DLD1 (cell line): ENCODE measurements at regions not wholly inside any gene's neighbourhood (a gene's known extent, or its start where the extent isn't known, plus 50 kb on each side); places are given as distances from the start of the nearest gene placed in this dataset.
"Not testable (repeated sequence)": the region's sequence is repeated elsewhere in the genome, so short reads cannot be mapped to it uniquely, and the experiment has no call there.

Experiments
- in situ Hi-C: cut with HindIII; loops from 2 replicates; pipeline ENCODE4 v1.10.0; 2017; ENCODE audit warnings: low sequenced_read_pairs

GRCh38 chr14:87734577-87735360 lies 258.2 kb downstream of the GALC start:
- in situ Hi-C loops: not testable (repeated sequence)

- in situ Hi-C loops: not testable (repeated sequence)
These were observed 259.9 kb downstream of the GALC start for GRCh38 chr14:87733115-87733514.

- in situ Hi-C loops: no loop called here
These were observed 260.4 kb downstream of the GALC start for GRCh38 chr14:87732562-87732961.

GRCh38 chr14:87725318-87725717 lies 267.7 kb downstream of the GALC start:
- in situ Hi-C loops: no loop called here

GRCh38 chr14:87712396-87713090 lies 280.4 kb downstream of the GALC start:
- in situ Hi-C loops: no loop called here

GRCh38 chr14:87705439-87705896 lies 287.5 kb downstream of the GALC start:
- in situ Hi-C loops: no loop called here

GRCh38 chr14:87698481-87698880 lies 294.5 kb downstream of the GALC start:
- in situ Hi-C loops: no loop called here

GRCh38 chr14:87696485-87696884 lies 296.5 kb downstream of the GALC start:
- in situ Hi-C loops: no loop called here

- in situ Hi-C loops: no loop called here
These were observed 301.7 kb downstream of the GALC start for GRCh38 chr14:87691042-87691881.

GRCh38 chr14:87690076-87690613 lies 302.8 kb downstream of the GALC start:
- in situ Hi-C loops: no loop called here

- in situ Hi-C loops: loop anchor here (5.0 kb wide), 1 partner anchor 69 kb away; no protein-coding TSS in a partner anchor
These were observed 304.5 kb downstream of the GALC start for GRCh38 chr14:87688524-87688923.

GRCh38 chr14:87687420-87687819 lies 305.6 kb downstream of the GALC start:
- in situ Hi-C loops: loop anchor here (5.0 kb wide), 1 partner anchor 70 kb away; no protein-coding TSS in a partner anchor

- in situ Hi-C loops: loop anchor here (5.0 kb wide), 1 partner anchor 71 kb away; no protein-coding TSS in a partner anchor
These were observed 306.2 kb downstream of the GALC start for GRCh38 chr14:87686746-87687145.

- in situ Hi-C loops: no loop called here
These were observed 313.1 kb downstream of the GALC start for GRCh38 chr14:87679866-87680265.

GRCh38 chr14:87678624-87679023 lies 314.4 kb downstream of the GALC start:
- in situ Hi-C loops: no loop called here

GRCh38 chr14:87676814-87677437 lies 316.1 kb downstream of the GALC start:
- in situ Hi-C loops: no loop called here

GRCh38 chr14:87667659-87668058 lies 325.3 kb downstream of the GALC start:
- in situ Hi-C loops: no loop called here

- in situ Hi-C loops: no loop called here
These were observed 336.7 kb downstream of the GALC start for GRCh38 chr14:87656315-87656714.

GRCh38 chr14:87652278-87652677 lies 340.7 kb downstream of the GALC start:
- in situ Hi-C loops: no loop called here

- in situ Hi-C loops: no loop called here
These were observed 348.3 kb downstream of the GALC start for GRCh38 chr14:87644689-87645088.
